Peyer's patch (tissue), 4 donors: ENCODE measurements at regions not wholly inside any gene's neighbourhood (a gene's known extent, or its start where the extent isn't known, plus 50 kb on each side); places are given as distances from the start of the nearest gene placed in this dataset.

Experiments
- DNase-seq, 3 donors: peaks; one replicate each; pipeline ENCODE4 v3.0.0-alpha.2; 2017 to 2019
- H3K27ac ChIP-seq, 4 donors: fragments of 200-600 bp; sonication (generic); one replicate each; pipeline ENCODE4 v1.5.1; 2016 to 2019
- H3K27me3 ChIP-seq, 2 donors: fragments of 200-600 bp; sonication (generic); one replicate each; pipeline ENCODE4 v1.5.1; 2019
- H3K36me3 ChIP-seq, 3 donors: fragments of 200-600 bp; sonication (generic); one replicate each; pipeline ENCODE4 v1.5.1; 2016 to 2019
- H3K4me1 ChIP-seq, 4 donors: fragments of 200-600 bp; sonication (generic); one replicate each; pipeline ENCODE4 v1.5.1; 2016 to 2019
- H3K4me3 ChIP-seq, 4 donors: fragments of 200-600 bp; sonication (generic); 1 replicate in 3 of 4; 2 replicates in 1 of 4; pipeline ENCODE4 v1.5.1; 2016 to 2019; ENCODE audit warnings: mild to moderate bottlenecking in 1 of 4
- H3K9me3 ChIP-seq, 4 donors: fragments of 200-600 bp; sonication (generic); one replicate each; pipeline ENCODE4 v1.5.1; 2016 to 2019; ENCODE audit warnings: mild to moderate bottlenecking in 1 of 4
- CTCF ChIP-seq, 6 experiments: fragments of 450-650 bp in 4 of 6; fragments of 200-600 bp in 2 of 6; sonication (generic) in 1 of 6; IDR thresholded peaks; one replicate each; pipeline ENCODE4 v1.5.1; 2017 to 2019; ENCODE audit warnings: antibody characterized with exemption in 6 of 6, mild to moderate bottlenecking in 3 of 6, moderate library complexity in 1 of 6
- POLR2A ChIP-seq, 2 donors: fragments of 450-650 bp; IDR thresholded peaks; one replicate each; pipeline ENCODE4 v1.5.1; 2017; ENCODE audit warnings: antibody characterized with exemption in 2 of 2, mild to moderate bottlenecking in 2 of 2, moderate library complexity in 2 of 2

GRCh38 chr6:167764713-167765479 lies 61.8 kb upstream of the AFDN start:
- Histone ChIP-seq H3K27ac (no peak overlapping the region), H3K4me1 (peaks cover 0 to 7% (median 0%) of the 10 kb centered on the region in 4 donors), H3K27me3 (no peaks in the 10 kb centered on the region), H3K36me3 (no peaks in the 10 kb centered on the region), H3K9me3 (no peaks in the 10 kb centered on the region), H3K4me3 (no peak overlapping the region)
- no peak for DNase-seq
- no peak for TF ChIP-seq CTCF (IDR thresholded peaks at IDR 0.05)
- TF ChIP-seq POLR2A (IDR thresholded peaks at IDR 0.05), result no peak

GRCh38 chr6:167766986-167767714 lies 59.6 kb upstream of the AFDN start:
- DNase-seq, result peak in 1 of 3 donors; percentile 43
- TF ChIP-seq CTCF (IDR thresholded peaks at IDR 0.05) (peak in 2 of 6 experiments; percentile 9), POLR2A (IDR thresholded peaks at IDR 0.05) (no peak)
- Histone ChIP-seq H3K9me3 (no peaks in the 10 kb centered on the region), H3K36me3 (no peaks in the 10 kb centered on the region), H3K4me1 (no peaks in the 10 kb centered on the region), H3K27ac (no peak overlapping the region), H3K4me3 (no peak overlapping the region), H3K27me3 (no peaks in the 10 kb centered on the region)

- H3K4me3 ChIP-seq, result no peak overlapping the region
- H3K36me3 ChIP-seq, result no peaks in the 10 kb centered on the region
- no peak for DNase-seq
- no peak for TF ChIP-seq CTCF (IDR thresholded peaks at IDR 0.05)
- TF ChIP-seq POLR2A (IDR thresholded peaks at IDR 0.05), result no peak
- no peaks in the 10 kb centered on the region for H3K27me3 ChIP-seq
- no peaks in the 10 kb centered on the region for H3K9me3 ChIP-seq
- no peaks in the 10 kb centered on the region for H3K4me1 ChIP-seq
- no peak overlapping the region for H3K27ac ChIP-seq
These were observed 59.0 kb upstream of the AFDN start for GRCh38 chr6:167767715-167768107.

GRCh38 chr6:167768471-167769215 lies 58.1 kb upstream of the AFDN start:
- peak in 1 of 3 donors; percentile 19 for DNase-seq
- no peak overlapping the region for H3K27ac ChIP-seq
- no peaks in the 10 kb centered on the region for H3K4me1 ChIP-seq
- H3K9me3 ChIP-seq, result no peaks in the 10 kb centered on the region
- H3K27me3 ChIP-seq, result no peaks in the 10 kb centered on the region
- TF ChIP-seq POLR2A (IDR thresholded peaks at IDR 0.05) (no peak), CTCF (IDR thresholded peaks at IDR 0.05) (no peak)
- no peak overlapping the region for H3K4me3 ChIP-seq
- no peaks in the 10 kb centered on the region for H3K36me3 ChIP-seq

- TF ChIP-seq POLR2A (IDR thresholded peaks at IDR 0.05), result no peak
- TF ChIP-seq CTCF (IDR thresholded peaks at IDR 0.05), result no peak
- no peaks in the 10 kb centered on the region for H3K27me3 ChIP-seq
- no peaks in the 10 kb centered on the region for H3K9me3 ChIP-seq
- peak in 1 of 3 donors; percentile 30 for DNase-seq
- H3K4me1 ChIP-seq, result no peaks in the 10 kb centered on the region
- H3K4me3 ChIP-seq, result no peak overlapping the region
- no peaks in the 10 kb centered on the region for H3K36me3 ChIP-seq
- H3K27ac ChIP-seq, result no peak overlapping the region
These were observed 57.1 kb upstream of the AFDN start for GRCh38 chr6:167769408-167770190.
